SK-N-DZ (cell line): ENCODE measurements at regions not wholly inside any gene's neighbourhood (a gene's known extent, or its start where the extent isn't known, plus 50 kb on each side); places are given as distances from the start of the nearest gene placed in this dataset.

Experiments
- DNase-seq: peaks from one replicate; pipeline ENCODE4 v3.0.0-alpha.2; 2015; ENCODE audit warnings: low spot score

- DNase-seq = no peak
Measured at GRCh38 chrX:149152941-149153340, 352.2 kb downstream of the IDS start.

- DNase-seq = no peak
Measured at GRCh38 chrX:149151805-149152757, 353.0 kb downstream of the IDS start.

GRCh38 chrX:149145845-149146285 is 359.2 kb downstream of the IDS start:
- no peak for DNase-seq

- no peak for DNase-seq
Measured at GRCh38 chrX:149131774-149132173, 373.3 kb downstream of the IDS start.

- DNase-seq = no peak
Measured at GRCh38 chrX:149129767-149130166, 375.3 kb downstream of the IDS start.

GRCh38 chrX:149124526-149125108 is 380.5 kb downstream of the IDS start:
- no peak for DNase-seq

GRCh38 chrX:149121206-149121920 is 383.7 kb downstream of the IDS start:
- DNase-seq = no peak

- peak; percentile 2 for DNase-seq
Measured at GRCh38 chrX:149120459-149120858, 384.6 kb downstream of the IDS start.

- no peak for DNase-seq
Measured at GRCh38 chrX:149114874-149115273, 390.2 kb downstream of the IDS start.

GRCh38 chrX:149114001-149114400 is 391.1 kb downstream of the IDS start:
- DNase-seq = no peak

- no peak for DNase-seq
Measured at GRCh38 chrX:149097786-149098185, 407.3 kb downstream of the IDS start.

GRCh38 chrX:149092179-149092578 is 412.9 kb downstream of the IDS start:
- DNase-seq = no peak

- DNase-seq = no peak
Measured at GRCh38 chrX:149079805-149080406, 425.2 kb downstream of the IDS start.

- DNase-seq = no peak
Measured at GRCh38 chrX:149074398-149074797, 430.7 kb downstream of the IDS start.

- no peak for DNase-seq
Measured at GRCh38 chrX:149073479-149073878, 431.6 kb downstream of the IDS start.

- no peak for DNase-seq
Measured at GRCh38 chrX:149069899-149070298, 435.2 kb downstream of the IDS start.

GRCh38 chrX:149060921-149061320 is 444.2 kb downstream of the IDS start:
- DNase-seq = no peak
